Adrenal gland (tissue), 9 donors: ENCODE measurements at regions not wholly inside any gene's neighbourhood (a gene's known extent, or its start where the extent isn't known, plus 50 kb on each side); places are given as distances from the start of the nearest gene placed in this dataset.

Experiments
- DNase-seq, 7 donors: peaks; one replicate each; pipeline ENCODE4 v3.0.0-alpha.2; 2019 to 2020
- H3K27ac ChIP-seq, 5 donors: fragments of 200-600 bp; sonication (generic) in 4 of 5; 1 replicate in 3 of 5; 2 replicates in 2 of 5; pipeline versions ENCODE4 v1.5.1 to v1.8.0; 2016 to 2020; ENCODE audit warnings: mild to moderate bottlenecking in 1 of 5
- H3K27me3 ChIP-seq: fragments of 200-600 bp; 2 replicates; pipeline ENCODE4 v1.8.0; 2021
- H3K36me3 ChIP-seq, 2 donors: fragments of 200-600 bp; replicated peaks in 1 of 2; 1 replicate in 1 of 2; 2 replicates in 1 of 2; pipeline versions ENCODE4 v1.5.1 to v1.8.0; 2018 to 2022
- H3K4me1 ChIP-seq, 2 donors: fragments of 200-600 bp; replicated peaks in 1 of 2; 1 replicate in 1 of 2; 2 replicates in 1 of 2; pipeline versions ENCODE4 v1.5.1 to v1.8.0; 2018 to 2021
- H3K4me3 ChIP-seq, 4 donors: fragments of 200-600 bp; sonication (generic) in 3 of 4; one replicate each; pipeline ENCODE4 v1.5.1; 2016 to 2018
- H3K9me3 ChIP-seq, 3 donors: fragments of 200-600 bp; sonication (generic) in 1 of 3; replicated peaks in 1 of 3; 1 replicate in 2 of 3; 2 replicates in 1 of 3; pipeline versions ENCODE4 v1.5.1 to v1.8.0; 2016 to 2021
- POLR2A ChIP-seq, 2 donors: fragments of 450-650 bp; IDR thresholded peaks; one replicate each; pipeline ENCODE4 v1.6.1; 2017; ENCODE audit warnings: antibody characterized with exemption in 2 of 2, mild to moderate bottlenecking in 2 of 2, moderate library complexity in 1 of 2
- WGBS, 4 donors: extraction: QIAGEN DNeasy Blood & Tissue Kit in 2 of 4; methylation state at CpG; one replicate each; pipeline versions ENCODE4 v1.1.5 to v1.1.7; 2013 to 2017; 5-methylcytosine and 5-hydroxymethylcytosine counted together
- intact Hi-C, 2 donors: fragments of 100-400 bp; cut with DNase I; formaldehyde crosslinking; loops; one replicate each; pipeline versions ENCODE4 v1.14.1 to v1.15.0; 2022 to 2023
- TF ChIP-seq, protein P1 (sequence below), 6 experiments: fragments of 450-650 bp in 4 of 6; fragments of 200-600 bp in 2 of 6; sonication (generic) in 1 of 6; IDR thresholded peaks; 1 replicate in 5 of 6; 2 replicates in 1 of 6; pipeline versions ENCODE4 v1.5.1 to v1.8.0; 2016 to 2021; ENCODE audit warnings: antibody characterized with exemption in 6 of 6, mild to moderate bottlenecking in 2 of 6, moderate library complexity in 1 of 6
- donor health status: healthy with polysubstance abuse.
- donor health status: Bipolar disorder and iron deficiency.
- donor health status: DM: yes; HTN: yes; CAD: no.
- donor health status: DM: no; HTN: no; CAD: no.
- donor health status: DM: no; HTN: no; CAD: no.

DNA sequence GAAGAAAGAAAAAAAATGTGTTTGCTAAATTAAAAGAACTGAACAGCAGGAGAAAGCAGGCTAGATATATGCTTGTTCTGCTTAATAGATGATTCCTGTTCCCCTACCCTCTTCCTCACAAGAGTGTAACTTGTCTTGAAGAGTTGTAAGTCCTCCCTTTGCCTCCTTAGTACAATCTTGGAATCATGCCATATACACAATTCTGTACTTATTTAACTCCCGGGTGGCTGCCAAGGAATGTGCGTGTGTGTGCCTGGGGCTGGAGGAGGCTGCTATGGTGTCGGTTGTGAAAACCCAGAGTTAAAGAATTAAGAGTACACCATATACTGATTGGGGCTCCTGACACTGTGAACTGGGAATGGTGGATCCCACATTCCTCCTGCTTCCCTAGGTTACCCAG, 194.2 kb downstream of the SIPA1L2 start:
- Histone ChIP-seq H3K9me3 (no peaks in the 10 kb centered on the region), H3K36me3 (no peaks in the 10 kb centered on the region), H3K27me3 (no peaks in the 10 kb centered on the region), H3K27ac (no peak overlapping the region), H3K4me1 (peaks cover 6 to 10% of the 10 kb centered on the region in 2 donors), H3K4me3 (no peak overlapping the region)
- TF ChIP-seq POLR2A (IDR thresholded peaks at IDR 0.05), result no peak
- TF ChIP-seq, protein P1, sequence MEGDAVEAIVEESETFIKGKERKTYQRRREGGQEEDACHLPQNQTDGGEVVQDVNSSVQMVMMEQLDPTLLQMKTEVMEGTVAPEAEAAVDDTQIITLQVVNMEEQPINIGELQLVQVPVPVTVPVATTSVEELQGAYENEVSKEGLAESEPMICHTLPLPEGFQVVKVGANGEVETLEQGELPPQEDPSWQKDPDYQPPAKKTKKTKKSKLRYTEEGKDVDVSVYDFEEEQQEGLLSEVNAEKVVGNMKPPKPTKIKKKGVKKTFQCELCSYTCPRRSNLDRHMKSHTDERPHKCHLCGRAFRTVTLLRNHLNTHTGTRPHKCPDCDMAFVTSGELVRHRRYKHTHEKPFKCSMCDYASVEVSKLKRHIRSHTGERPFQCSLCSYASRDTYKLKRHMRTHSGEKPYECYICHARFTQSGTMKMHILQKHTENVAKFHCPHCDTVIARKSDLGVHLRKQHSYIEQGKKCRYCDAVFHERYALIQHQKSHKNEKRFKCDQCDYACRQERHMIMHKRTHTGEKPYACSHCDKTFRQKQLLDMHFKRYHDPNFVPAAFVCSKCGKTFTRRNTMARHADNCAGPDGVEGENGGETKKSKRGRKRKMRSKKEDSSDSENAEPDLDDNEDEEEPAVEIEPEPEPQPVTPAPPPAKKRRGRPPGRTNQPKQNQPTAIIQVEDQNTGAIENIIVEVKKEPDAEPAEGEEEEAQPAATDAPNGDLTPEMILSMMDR (IDR thresholded peaks at IDR 0.05), result no peak
- WGBS, 4 donors, result 42 to 79% (median 70%) methylated on average over 3 of the region's 3 CpGs
- no peak for DNase-seq
- intact Hi-C loops, result no loop called here

DNA sequence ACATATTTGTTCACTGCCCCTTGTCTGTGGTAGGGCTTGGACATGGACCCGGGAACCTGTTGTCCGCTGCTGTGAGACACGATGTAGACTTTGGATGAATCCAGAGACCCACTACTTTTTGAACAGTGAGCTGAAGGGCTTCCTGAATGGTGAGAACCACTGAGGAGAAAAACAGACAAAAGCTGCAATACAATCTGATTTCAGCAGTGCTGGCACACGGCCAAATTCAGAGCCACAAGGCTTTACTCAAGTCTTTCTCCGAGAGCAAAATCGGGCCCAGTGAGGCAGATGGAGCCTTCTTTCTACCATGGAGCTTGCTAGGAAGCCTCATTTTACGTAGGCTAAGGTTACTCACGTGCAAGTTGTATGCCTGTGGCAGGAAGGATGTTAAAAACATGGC, 197.6 kb downstream of the SIPA1L2 start:
- H3K4me3 ChIP-seq, result no peak overlapping the region
- H3K9me3 ChIP-seq, result no peaks in the 10 kb centered on the region
- no peak for TF ChIP-seq POLR2A (IDR thresholded peaks at IDR 0.05)
- TF ChIP-seq, protein P1 (IDR thresholded peaks at IDR 0.05), result no peak
- H3K27ac ChIP-seq, result no peak overlapping the region
- 79 to 96% (median 84%) methylated on average over 8 of the region's 8 CpGs for WGBS, 4 donors
- intact Hi-C loops, result no loop called here
- no peaks in the 10 kb centered on the region for H3K36me3 ChIP-seq
- no peaks in the 10 kb centered on the region for H3K4me1 ChIP-seq
- H3K27me3 ChIP-seq, result no peaks in the 10 kb centered on the region
- DNase-seq, result peak in 1 of 7 donors; percentile 7

DNA sequence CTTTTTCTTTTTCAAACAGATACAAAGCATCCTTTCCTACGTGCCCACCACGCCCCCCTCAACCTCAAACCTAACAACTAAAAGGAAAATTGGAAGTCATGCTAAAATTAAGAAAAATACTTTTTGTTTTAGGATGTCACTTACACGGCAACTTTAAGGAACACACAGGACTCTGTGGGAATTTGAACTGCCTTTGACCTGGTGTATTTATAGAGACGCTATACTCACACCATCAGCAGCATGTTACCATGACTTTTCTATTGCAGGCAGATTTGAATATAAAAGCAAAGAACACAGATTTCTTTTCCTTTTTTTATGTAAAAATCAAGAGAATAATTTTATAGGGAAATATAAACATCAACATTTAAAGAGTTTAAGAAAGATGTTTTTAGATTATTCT, 198.2 kb downstream of the SIPA1L2 start:
- H3K9me3 ChIP-seq, result no peaks in the 10 kb centered on the region
- H3K4me3 ChIP-seq, result no peak overlapping the region
- TF ChIP-seq, protein P1 (IDR thresholded peaks at IDR 0.05), result no peak
- TF ChIP-seq POLR2A (IDR thresholded peaks at IDR 0.05), result no peak
- H3K4me1 ChIP-seq, result no peaks in the 10 kb centered on the region
- H3K27me3 ChIP-seq, result no peaks in the 10 kb centered on the region
- intact Hi-C loops, result no loop called here
- H3K27ac ChIP-seq, result no peak overlapping the region
- WGBS, 4 donors, result 80 to 95% (median 90%) methylated on average over 4 of the region's 4 CpGs
- DNase-seq, result no peak
- no peaks in the 10 kb centered on the region for H3K36me3 ChIP-seq

DNA sequence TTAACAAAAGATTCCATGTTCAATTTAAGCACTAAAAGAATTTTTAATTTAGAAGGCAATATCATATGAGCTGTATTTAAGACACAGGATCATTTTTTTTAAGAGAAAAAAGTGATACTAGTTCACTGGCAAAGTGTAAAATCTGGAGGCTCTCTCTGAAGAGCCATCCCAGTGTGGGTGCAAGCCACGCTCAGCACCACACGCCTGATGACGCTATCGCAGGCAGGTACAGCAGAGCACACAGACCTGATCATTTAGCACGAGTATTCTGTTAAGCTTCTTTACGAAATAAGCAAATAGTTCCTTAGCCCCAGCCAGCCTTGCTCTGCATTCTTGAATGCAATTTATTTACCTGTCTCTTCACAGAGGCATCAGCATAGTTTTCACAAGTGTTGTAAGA, 198.6 kb downstream of the SIPA1L2 start:
- TF ChIP-seq, protein P1 (IDR thresholded peaks at IDR 0.05), result no peak
- TF ChIP-seq POLR2A (IDR thresholded peaks at IDR 0.05), result no peak
- Histone ChIP-seq H3K27ac (no peak overlapping the region), H3K4me3 (no peak overlapping the region), H3K36me3 (no peaks in the 10 kb centered on the region), H3K9me3 (no peaks in the 10 kb centered on the region), H3K27me3 (no peaks in the 10 kb centered on the region), H3K4me1 (no peaks in the 10 kb centered on the region)
- intact Hi-C loops, result no loop called here
- DNase-seq, result no peak
- WGBS, 4 donors, result 92 to 94% (median 94%) methylated on average over 6 of the region's 6 CpGs
